ENCODE measurements at regions not wholly inside any gene's neighbourhood (a gene's known extent, or its start where the extent isn't known, plus 50 kb on each side); places are given as distances from the start of the nearest gene placed in this dataset.
"Not testable (repeated sequence)": the region's sequence is repeated elsewhere in the genome, so short reads cannot be mapped to it uniquely, and the experiment has no call there.

- H3K79me1 ChIP-seq (ENCODE audit: low read depth, low read length); H4K91ac ChIP-seq (ENCODE audit: low read depth, low read length, poor library complexity); H2BK12ac ChIP-seq (ENCODE audit: low read length); H3K23ac ChIP-seq (ENCODE audit: low read depth, low read length, poor library complexity); H3K9ac ChIP-seq (ENCODE audit: low read depth, low read length, poor library complexity); H2BK120ac ChIP-seq (ENCODE audit: low read depth, low read length); H2BK15ac ChIP-seq (ENCODE audit: low read length); H3K14ac ChIP-seq (ENCODE audit: low read length); H2AK5ac ChIP-seq (ENCODE audit: low read depth, low read length); DNase-seq (ENCODE audit: low spot score); H3K36me3 ChIP-seq (replicated peaks in 1 of 2; ENCODE audit: control insufficient read depth in 2 of 2, insufficient read depth in 2 of 2, low read length in 2 of 2); H4K8ac ChIP-seq (ENCODE audit: low read depth, low read length); H3K4me1 ChIP-seq (ENCODE audit: control insufficient read depth in 2 of 2, insufficient read depth in 1 of 2, low read depth in 1 of 2, low read length in 2 of 2); H3K27ac ChIP-seq (replicated peaks; ENCODE audit: low read length); H3K4me3 ChIP-seq (ENCODE audit: low read length in 2 of 2); H3K18ac ChIP-seq (ENCODE audit: low read length); H3K27me3 ChIP-seq (ENCODE audit: control insufficient read depth in 3 of 3, insufficient read depth in 3 of 3, low read depth in 1 of 3, low read length in 3 of 3); H2AFZ ChIP-seq (ENCODE audit: low read length); H3K4me2 ChIP-seq (ENCODE audit: insufficient read depth, low read length, poor library complexity, severe bottlenecking); H3K9me3 ChIP-seq (replicated peaks in 1 of 2; ENCODE audit: control insufficient read depth in 2 of 2, insufficient read depth in 1 of 2, low read depth in 1 of 2, low read length in 2 of 2); H2BK5ac ChIP-seq (ENCODE audit: low read length); H3K4ac ChIP-seq (ENCODE audit: low read length): not testable (repeated sequence)
- WGBS, 2 donors (ENCODE audit: extremely low coverage in 2 of 2, insufficient read length in 2 of 2, insufficient replicate concordance in 1 of 2) = no CpG with 5 or more reads among the region's 2 CpGs
Observed at GRCh38 chr2:111338474-111338873, 217.8 kb downstream of the BCL2L11 start.

- not testable (repeated sequence) for H3K27ac ChIP-seq (replicated peaks; ENCODE audit: low read length); H3K9ac ChIP-seq (ENCODE audit: low read depth, low read length, poor library complexity); H2BK12ac ChIP-seq (ENCODE audit: low read length); H2AFZ ChIP-seq (ENCODE audit: low read length); H2BK15ac ChIP-seq (ENCODE audit: low read length); DNase-seq (ENCODE audit: low spot score); H3K36me3 ChIP-seq (replicated peaks in 1 of 2; ENCODE audit: control insufficient read depth in 2 of 2, insufficient read depth in 2 of 2, low read length in 2 of 2); H3K4me1 ChIP-seq (ENCODE audit: control insufficient read depth in 2 of 2, insufficient read depth in 1 of 2, low read depth in 1 of 2, low read length in 2 of 2); H3K4me2 ChIP-seq (ENCODE audit: insufficient read depth, low read length, poor library complexity, severe bottlenecking); H3K4me3 ChIP-seq (ENCODE audit: low read length in 2 of 2); H3K27me3 ChIP-seq (ENCODE audit: control insufficient read depth in 3 of 3, insufficient read depth in 3 of 3, low read depth in 1 of 3, low read length in 3 of 3); H3K79me1 ChIP-seq (ENCODE audit: low read depth, low read length); H4K91ac ChIP-seq (ENCODE audit: low read depth, low read length, poor library complexity); H3K23ac ChIP-seq (ENCODE audit: low read depth, low read length, poor library complexity); H2BK120ac ChIP-seq (ENCODE audit: low read depth, low read length); H2BK5ac ChIP-seq (ENCODE audit: low read length); H3K14ac ChIP-seq (ENCODE audit: low read length); H2AK5ac ChIP-seq (ENCODE audit: low read depth, low read length); H3K18ac ChIP-seq (ENCODE audit: low read length); H4K8ac ChIP-seq (ENCODE audit: low read depth, low read length); H3K4ac ChIP-seq (ENCODE audit: low read length); H3K9me3 ChIP-seq (replicated peaks in 1 of 2; ENCODE audit: control insufficient read depth in 2 of 2, insufficient read depth in 1 of 2, low read depth in 1 of 2, low read length in 2 of 2)
- no CpG with 5 or more reads among the region's 1 CpG for WGBS, 2 donors (ENCODE audit: extremely low coverage in 2 of 2, insufficient read length in 2 of 2, insufficient replicate concordance in 1 of 2)
Observed at GRCh38 chr2:111339476-111339875, 218.8 kb downstream of the BCL2L11 start.

GRCh38 chr2:111344590-111344989, 223.9 kb downstream of the BCL2L11 start:
- H2AK5ac ChIP-seq (ENCODE audit: low read depth, low read length); H3K4ac ChIP-seq (ENCODE audit: low read length); H2BK12ac ChIP-seq (ENCODE audit: low read length); DNase-seq (ENCODE audit: low spot score); H2BK15ac ChIP-seq (ENCODE audit: low read length); H3K36me3 ChIP-seq (replicated peaks in 1 of 2; ENCODE audit: control insufficient read depth in 2 of 2, insufficient read depth in 2 of 2, low read length in 2 of 2); H3K14ac ChIP-seq (ENCODE audit: low read length); H4K91ac ChIP-seq (ENCODE audit: low read depth, low read length, poor library complexity); H3K4me3 ChIP-seq (ENCODE audit: low read length in 2 of 2); H3K9ac ChIP-seq (ENCODE audit: low read depth, low read length, poor library complexity); H3K23ac ChIP-seq (ENCODE audit: low read depth, low read length, poor library complexity); H3K4me1 ChIP-seq (ENCODE audit: control insufficient read depth in 2 of 2, insufficient read depth in 1 of 2, low read depth in 1 of 2, low read length in 2 of 2); H2BK5ac ChIP-seq (ENCODE audit: low read length); H3K4me2 ChIP-seq (ENCODE audit: insufficient read depth, low read length, poor library complexity, severe bottlenecking); H2AFZ ChIP-seq (ENCODE audit: low read length); H3K27ac ChIP-seq (replicated peaks; ENCODE audit: low read length); H4K8ac ChIP-seq (ENCODE audit: low read depth, low read length); H3K27me3 ChIP-seq (ENCODE audit: control insufficient read depth in 3 of 3, insufficient read depth in 3 of 3, low read depth in 1 of 3, low read length in 3 of 3); H3K9me3 ChIP-seq (replicated peaks in 1 of 2; ENCODE audit: control insufficient read depth in 2 of 2, insufficient read depth in 1 of 2, low read depth in 1 of 2, low read length in 2 of 2); H3K18ac ChIP-seq (ENCODE audit: low read length); H2BK120ac ChIP-seq (ENCODE audit: low read depth, low read length); H3K79me1 ChIP-seq (ENCODE audit: low read depth, low read length): not testable (repeated sequence)
- WGBS, 2 donors (ENCODE audit: extremely low coverage in 2 of 2, insufficient read length in 2 of 2, insufficient replicate concordance in 1 of 2) = no CpG with 5 or more reads among the region's 2 CpGs

GRCh38 chr2:111345439-111345838, 224.7 kb downstream of the BCL2L11 start:
- H3K36me3 ChIP-seq (replicated peaks in 1 of 2; ENCODE audit: control insufficient read depth in 2 of 2, insufficient read depth in 2 of 2, low read length in 2 of 2); H2BK5ac ChIP-seq (ENCODE audit: low read length); H3K23ac ChIP-seq (ENCODE audit: low read depth, low read length, poor library complexity); H3K4me3 ChIP-seq (ENCODE audit: low read length in 2 of 2); H3K9ac ChIP-seq (ENCODE audit: low read depth, low read length, poor library complexity); DNase-seq (ENCODE audit: low spot score); H3K4me2 ChIP-seq (ENCODE audit: insufficient read depth, low read length, poor library complexity, severe bottlenecking); H2BK12ac ChIP-seq (ENCODE audit: low read length); H3K4ac ChIP-seq (ENCODE audit: low read length); H4K91ac ChIP-seq (ENCODE audit: low read depth, low read length, poor library complexity); H2AK5ac ChIP-seq (ENCODE audit: low read depth, low read length); H3K27ac ChIP-seq (replicated peaks; ENCODE audit: low read length); H3K18ac ChIP-seq (ENCODE audit: low read length); H3K27me3 ChIP-seq (ENCODE audit: control insufficient read depth in 3 of 3, insufficient read depth in 3 of 3, low read depth in 1 of 3, low read length in 3 of 3); H2BK120ac ChIP-seq (ENCODE audit: low read depth, low read length); H3K9me3 ChIP-seq (replicated peaks in 1 of 2; ENCODE audit: control insufficient read depth in 2 of 2, insufficient read depth in 1 of 2, low read depth in 1 of 2, low read length in 2 of 2); H2BK15ac ChIP-seq (ENCODE audit: low read length); H3K4me1 ChIP-seq (ENCODE audit: control insufficient read depth in 2 of 2, insufficient read depth in 1 of 2, low read depth in 1 of 2, low read length in 2 of 2); H4K8ac ChIP-seq (ENCODE audit: low read depth, low read length); H3K79me1 ChIP-seq (ENCODE audit: low read depth, low read length); H3K14ac ChIP-seq (ENCODE audit: low read length); H2AFZ ChIP-seq (ENCODE audit: low read length): not testable (repeated sequence)
- WGBS, 2 donors (ENCODE audit: extremely low coverage in 2 of 2, insufficient read length in 2 of 2, insufficient replicate concordance in 1 of 2) = no CpG with 5 or more reads among the region's 3 CpGs

Data from neuronal stem cell (in vitro differentiated cells).